Loucy (cell line): ENCODE measurements at regions not wholly inside any gene's neighbourhood (a gene's known extent, or its start where the extent isn't known, plus 50 kb on each side); places are given as distances from the start of the nearest gene placed in this dataset.

Source experiments
- H2AFZ ChIP-seq: fragments of 200-600 bp; sonication (generic); 2 replicates; pipeline ENCODE4 v1.6.0; 2016; ENCODE audit warnings: antibody characterized with exemption, mild to moderate bottlenecking, low read length, moderate library complexity
- H3F3A ChIP-seq: fragments of 200-600 bp; 2 replicates; pipeline ENCODE4 v1.6.0; 2016; ENCODE audit warnings: antibody characterized with exemption, low read depth, mild to moderate bottlenecking
- H3K27me3 ChIP-seq: fragments of 200-600 bp; sonication (generic); 2 replicates; pipeline ENCODE4 v1.6.1; 2014; ENCODE audit warnings: low read length, mild to moderate bottlenecking; ENCODE audit not compliant: insufficient read depth, poor library complexity, severe bottlenecking
- H3K36me3 ChIP-seq: fragments of 200-600 bp; sonication (generic); 2 replicates; pipeline ENCODE4 v1.6.1; 2016; ENCODE audit warnings: low read length; ENCODE audit not compliant: insufficient read depth
- H3K4me1 ChIP-seq: fragments of 200-600 bp; sonication (generic); 2 replicates; pipeline ENCODE4 v1.5.1; 2014; ENCODE audit warnings: low read length, mild to moderate bottlenecking; ENCODE audit not compliant: insufficient read depth, poor library complexity, severe bottlenecking
- H3K4me2 ChIP-seq: fragments of 200-600 bp; sonication (generic); 2 replicates; pipeline ENCODE4 v1.6.0; 2014; ENCODE audit warnings: antibody characterized with exemption, low read length, low read depth, mild to moderate bottlenecking; ENCODE audit not compliant: poor library complexity, severe bottlenecking
- H3K4me3 ChIP-seq: fragments of 200-600 bp; sonication (generic); 2 replicates; pipeline ENCODE4 v1.5.1; 2014; ENCODE audit warnings: low read length, mild to moderate bottlenecking, mixed read lengths; ENCODE audit not compliant: poor library complexity, severe bottlenecking
- H3K79me2 ChIP-seq: fragments of 200-600 bp; sonication (generic); 2 replicates; pipeline ENCODE4 v1.6.1; 2014; ENCODE audit warnings: low read length; ENCODE audit not compliant: insufficient read depth
- H3K9ac ChIP-seq: fragments of 200-600 bp; sonication (generic); 2 replicates; pipeline ENCODE4 v1.6.0; 2014; ENCODE audit warnings: mild to moderate bottlenecking, low read depth, low read length, moderate library complexity; ENCODE audit not compliant: poor library complexity, severe bottlenecking
- H3K9me2 ChIP-seq: fragments of 200-600 bp; sonication (generic); replicated peaks from 2 replicates; pipeline ENCODE4 v1.6.1; 2016; ENCODE audit warnings: low read depth, low read length, mixed read lengths
- H3K9me3 ChIP-seq: fragments of 200-600 bp; sonication (generic); 2 replicates; pipeline ENCODE4 v1.6.1; 2014; ENCODE audit warnings: mild to moderate bottlenecking, antibody characterized with exemption, low read length, low read depth; ENCODE audit not compliant: insufficient read depth
- H4K20me1 ChIP-seq: fragments of 200-600 bp; sonication (generic); 2 replicates; pipeline ENCODE4 v1.6.0; 2014; ENCODE audit warnings: antibody characterized with exemption, low read length, mild to moderate bottlenecking; ENCODE audit not compliant: insufficient read depth, poor library complexity, severe bottlenecking
- EZH2phosphoT487 ChIP-seq: fragments of 200-600 bp; IDR thresholded peaks from 2 replicates; pipeline ENCODE4 v1.6.1; 2018; ENCODE audit warnings: antibody characterized with exemption, mild to moderate bottlenecking, moderate library complexity, borderline replicate concordance
- TF ChIP-seq, protein P1 (sequence below): fragments of 200-600 bp; sonication (generic); conservative IDR thresholded peaks from 2 replicates; pipeline ENCODE4 v1.5.1; 2014; ENCODE audit warnings: mild to moderate bottlenecking, antibody characterized with exemption, low read length

DNA sequence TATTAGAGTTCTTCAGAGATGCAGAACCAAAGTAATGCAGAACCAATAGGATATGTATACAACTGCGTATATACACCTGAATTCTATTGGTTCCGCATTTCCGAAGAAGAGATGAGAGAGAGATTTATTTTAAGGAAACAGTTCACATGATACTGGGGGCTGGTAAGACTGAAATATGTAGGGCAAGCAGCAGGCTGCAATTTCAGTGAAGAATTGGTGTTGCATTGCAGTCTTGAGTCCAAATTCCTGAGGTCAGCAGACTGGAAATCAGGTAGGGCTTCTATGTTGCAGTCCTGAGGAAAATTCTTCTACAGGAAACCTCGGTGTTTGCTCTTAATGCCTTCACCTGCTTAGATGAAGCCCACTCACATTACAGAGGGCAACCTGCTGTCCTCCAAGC lies 128.2 kb upstream of the MED13 start:
- TF ChIP-seq, protein P1, sequence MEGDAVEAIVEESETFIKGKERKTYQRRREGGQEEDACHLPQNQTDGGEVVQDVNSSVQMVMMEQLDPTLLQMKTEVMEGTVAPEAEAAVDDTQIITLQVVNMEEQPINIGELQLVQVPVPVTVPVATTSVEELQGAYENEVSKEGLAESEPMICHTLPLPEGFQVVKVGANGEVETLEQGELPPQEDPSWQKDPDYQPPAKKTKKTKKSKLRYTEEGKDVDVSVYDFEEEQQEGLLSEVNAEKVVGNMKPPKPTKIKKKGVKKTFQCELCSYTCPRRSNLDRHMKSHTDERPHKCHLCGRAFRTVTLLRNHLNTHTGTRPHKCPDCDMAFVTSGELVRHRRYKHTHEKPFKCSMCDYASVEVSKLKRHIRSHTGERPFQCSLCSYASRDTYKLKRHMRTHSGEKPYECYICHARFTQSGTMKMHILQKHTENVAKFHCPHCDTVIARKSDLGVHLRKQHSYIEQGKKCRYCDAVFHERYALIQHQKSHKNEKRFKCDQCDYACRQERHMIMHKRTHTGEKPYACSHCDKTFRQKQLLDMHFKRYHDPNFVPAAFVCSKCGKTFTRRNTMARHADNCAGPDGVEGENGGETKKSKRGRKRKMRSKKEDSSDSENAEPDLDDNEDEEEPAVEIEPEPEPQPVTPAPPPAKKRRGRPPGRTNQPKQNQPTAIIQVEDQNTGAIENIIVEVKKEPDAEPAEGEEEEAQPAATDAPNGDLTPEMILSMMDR, result no peak
- TF ChIP-seq EZH2phosphoT487, result no peak
- no peaks in the 10 kb centered on the region for H3K79me2 ChIP-seq
- no peaks in the 10 kb centered on the region for H3K36me3 ChIP-seq
- no peak overlapping the region for H3K9ac ChIP-seq
- H3K4me1 ChIP-seq, result no peaks in the 10 kb centered on the region
- H4K20me1 ChIP-seq, result no peaks in the 10 kb centered on the region
- H3K9me2 ChIP-seq, result no peaks in the 10 kb centered on the region
- no peak overlapping the region for H2AFZ ChIP-seq
- H3K27me3 ChIP-seq, result no peaks in the 10 kb centered on the region
- H3F3A ChIP-seq, result no peaks in the 10 kb centered on the region
- no peak overlapping the region for H3K4me2 ChIP-seq
- H3K4me3 ChIP-seq, result no peak overlapping the region
- no peaks in the 10 kb centered on the region for H3K9me3 ChIP-seq

DNA sequence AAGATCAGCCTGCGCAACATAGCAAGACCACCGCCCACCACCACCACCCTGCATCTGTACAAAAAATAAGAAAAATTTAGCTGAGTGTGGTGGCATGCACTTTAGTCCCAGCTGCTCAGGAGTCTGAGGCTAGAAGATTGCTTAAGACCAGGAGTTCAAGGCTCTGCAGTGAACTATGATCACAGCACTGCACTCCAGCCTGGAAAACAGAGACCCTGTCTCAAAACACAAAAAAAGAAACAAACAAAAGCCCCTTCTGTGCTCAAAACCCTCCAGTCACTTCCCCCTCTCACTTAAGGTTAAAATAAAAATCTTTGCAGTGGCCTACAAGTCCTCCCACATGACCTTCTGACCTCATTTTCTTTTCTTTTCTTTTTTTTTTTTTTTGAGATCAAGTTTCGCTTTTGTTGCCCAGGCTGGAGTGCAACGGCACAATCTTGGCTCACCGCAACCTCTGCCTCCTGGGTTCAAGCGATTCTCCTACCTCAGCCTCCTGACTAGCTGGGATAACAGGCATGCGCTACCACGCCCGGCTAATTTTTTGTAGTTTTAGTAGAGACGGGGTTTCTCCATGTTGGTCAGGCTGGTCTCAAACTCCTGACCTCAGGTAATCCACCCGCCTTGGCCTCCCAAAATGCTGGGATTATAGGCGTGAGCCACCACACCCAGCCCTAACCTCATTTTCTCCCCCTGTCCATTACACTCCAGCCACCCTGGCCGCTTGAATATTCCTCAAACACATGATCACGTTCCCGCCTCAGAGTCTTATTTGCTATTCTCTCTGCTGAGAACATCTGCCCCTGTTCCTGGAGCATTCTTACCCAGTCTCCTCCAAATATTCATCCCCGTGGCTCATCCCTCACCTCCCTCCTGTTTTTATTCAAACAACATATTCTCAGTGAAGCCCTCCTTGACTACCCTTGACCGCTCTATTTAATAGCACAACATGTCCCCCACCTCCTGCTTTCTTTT lies 126.6 kb upstream of the MED13 start:
- no peaks in the 10 kb centered on the region for H3F3A ChIP-seq
- TF ChIP-seq, protein P1, result no peak
- TF ChIP-seq EZH2phosphoT487, result no peak
- no peaks in the 10 kb centered on the region for H3K4me1 ChIP-seq
- H3K4me2 ChIP-seq, result no peak overlapping the region
- no peaks in the 10 kb centered on the region for H3K9me2 ChIP-seq
- no peak overlapping the region for H3K9ac ChIP-seq
- no peaks in the 10 kb centered on the region for H3K9me3 ChIP-seq
- no peaks in the 10 kb centered on the region for H3K79me2 ChIP-seq
- no peaks in the 10 kb centered on the region for H4K20me1 ChIP-seq
- H2AFZ ChIP-seq, result peak overlapping the region; percentile 46; the same call in 1 of the 2 replicates
- no peaks in the 10 kb centered on the region for H3K36me3 ChIP-seq
- no peak overlapping the region for H3K4me3 ChIP-seq
- H3K27me3 ChIP-seq, result no peaks in the 10 kb centered on the region

DNA sequence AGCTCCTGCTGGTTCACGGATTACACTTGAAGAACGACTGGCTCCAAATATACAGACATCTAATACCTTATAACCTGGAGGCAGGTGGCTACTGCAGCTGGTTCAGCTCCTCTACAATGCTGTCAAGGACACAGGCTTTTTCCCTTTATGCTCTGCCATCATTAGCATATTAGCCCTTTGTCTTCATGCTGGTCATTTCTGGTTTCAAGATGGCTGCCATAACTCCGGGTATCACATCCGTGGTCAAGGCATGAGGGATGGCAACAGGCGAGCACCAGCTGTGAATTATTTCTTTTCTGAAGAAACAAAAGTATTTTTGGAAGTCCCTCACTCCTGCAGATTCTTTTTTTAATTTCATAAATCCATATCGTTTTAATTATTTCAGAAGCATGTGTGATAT lies 124.3 kb upstream of the MED13 start:
- Histone ChIP-seq H3K79me2 (no peaks in the 10 kb centered on the region), H3K4me2 (no peak overlapping the region), H3K9me2 (no peaks in the 10 kb centered on the region), H3K9me3 (no peaks in the 10 kb centered on the region), H3K36me3 (no peaks in the 10 kb centered on the region), H3K27me3 (no peaks in the 10 kb centered on the region), H2AFZ (no peak overlapping the region), H4K20me1 (no peaks in the 10 kb centered on the region), H3K4me3 (no peak overlapping the region), H3K4me1 (no peaks in the 10 kb centered on the region), H3F3A (no peaks in the 10 kb centered on the region), H3K9ac (no peak overlapping the region)
- TF ChIP-seq, protein P1, result no peak
- TF ChIP-seq EZH2phosphoT487, result no peak
